ENCODE measurements at regions not wholly inside any gene's neighbourhood (a gene's known extent, or its start where the extent isn't known, plus 50 kb on each side); places are given as distances from the start of the nearest gene placed in this dataset.
"Not testable (repeated sequence)": the region's sequence is repeated elsewhere in the genome, so short reads cannot be mapped to it uniquely, and the experiment has no call there.

- H3K27ac Mint-ChIP-seq: no peak overlapping the region
These were observed 103.0 kb upstream of the OPCML start for GRCh38 chr11:133635244-133635739.

DNA sequence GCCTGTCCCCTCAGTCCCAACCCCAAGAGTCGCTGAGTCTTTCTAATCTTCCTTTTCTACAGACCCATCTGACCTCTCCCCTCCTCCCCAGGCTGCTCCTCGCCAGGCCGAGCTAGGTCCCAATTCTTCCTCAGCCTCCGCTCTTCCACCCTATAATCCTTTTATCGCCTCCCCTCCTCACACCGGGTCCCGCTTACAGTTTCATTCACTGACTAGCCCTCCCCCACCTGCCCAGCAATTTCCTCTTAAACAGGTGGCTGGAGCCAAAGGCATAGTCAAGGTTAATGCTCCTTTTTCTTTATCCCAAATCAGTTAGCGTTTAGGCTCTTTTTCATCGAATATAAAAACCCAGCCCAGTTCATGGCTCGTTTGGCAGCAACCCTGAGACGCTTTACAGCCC, 96.1 kb upstream of the OPCML start:
- not testable (repeated sequence) for H3K4me3 Mint-ChIP-seq, H3K36me3 Mint-ChIP-seq

More at GRCh38 chr11:133635244-133635739, 103.0 kb upstream of the OPCML start:
- no peaks in the 10 kb centered on the region for H3K36me3 Mint-ChIP-seq
- H3K4me3 Mint-ChIP-seq: no peak overlapping the region
- H3K27me3 Mint-ChIP-seq (ENCODE audit: low read depth in 3 of 3): peaks cover 2 to 4% (median 2%) of the 10 kb centered on the region in 3 donors
- no peaks in the 10 kb centered on the region for H3K4me1 Mint-ChIP-seq
- no peak for DNase-seq
- peaks cover 0 to 7% (median 1%) of the 10 kb centered on the region in 6 donors for H3K9me3 Mint-ChIP-seq

DNA sequence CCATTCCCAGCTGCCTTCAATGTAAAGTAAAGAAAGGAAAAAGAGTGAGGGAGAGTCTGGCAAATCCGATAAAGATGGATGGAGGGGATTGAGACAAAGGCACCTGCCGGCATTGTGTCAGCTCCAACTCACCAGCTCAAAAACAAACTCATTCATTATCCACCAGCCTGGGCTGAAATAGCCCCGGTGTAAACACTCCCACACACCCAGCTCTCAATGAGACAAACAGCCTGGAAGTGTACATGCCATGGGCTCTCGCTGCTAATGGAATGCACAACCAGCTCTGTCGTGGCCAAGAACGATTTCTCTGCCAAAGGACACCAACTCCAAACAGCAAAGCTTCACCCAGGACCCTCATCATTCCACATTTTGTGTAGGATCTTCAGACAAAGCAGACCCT, 89.3 kb upstream of the OPCML start:
- Mint-ChIP-seq H3K27me3 (ENCODE audit: low read depth in 3 of 3) (no peaks in the 10 kb centered on the region), H3K4me1 (no peaks in the 10 kb centered on the region), H3K27ac (no peak overlapping the region), H3K36me3 (no peaks in the 10 kb centered on the region), H3K4me3 (no peak overlapping the region), H3K9me3 (peaks cover 6 to 17% (median 8%) of the 10 kb centered on the region in 6 donors)
- DNase-seq: no peak

More for the DNA sequence above, 96.1 kb upstream of the OPCML start:
- not testable (repeated sequence) for DNase-seq; H3K4me1 Mint-ChIP-seq; H3K27me3 Mint-ChIP-seq (ENCODE audit: low read depth in 3 of 3); H3K9me3 Mint-ChIP-seq; H3K27ac Mint-ChIP-seq

- H3K4me3 Mint-ChIP-seq: no peak overlapping the region
- no peaks in the 10 kb centered on the region for H3K36me3 Mint-ChIP-seq
These were observed 87.7 kb upstream of the OPCML start for GRCh38 chr11:133619973-133620372.

GRCh38 chr11:133619397-133619796, 87.1 kb upstream of the OPCML start:
- no peak overlapping the region for H3K27ac Mint-ChIP-seq
- no peak for DNase-seq
- no peaks in the 10 kb centered on the region for H3K36me3 Mint-ChIP-seq
- H3K4me1 Mint-ChIP-seq: no peaks in the 10 kb centered on the region
- H3K4me3 Mint-ChIP-seq: no peak overlapping the region
- peaks cover 6 to 17% (median 13%) of the 10 kb centered on the region in 6 donors for H3K9me3 Mint-ChIP-seq
- no peaks in the 10 kb centered on the region for H3K27me3 Mint-ChIP-seq (ENCODE audit: low read depth in 3 of 3)

More at GRCh38 chr11:133619973-133620372, 87.7 kb upstream of the OPCML start:
- DNase-seq: no peak
- no peak overlapping the region for H3K27ac Mint-ChIP-seq
- H3K27me3 Mint-ChIP-seq (ENCODE audit: low read depth in 3 of 3): no peaks in the 10 kb centered on the region
- no peaks in the 10 kb centered on the region for H3K4me1 Mint-ChIP-seq
- H3K9me3 Mint-ChIP-seq: peaks cover 6 to 17% (median 12%) of the 10 kb centered on the region in 6 donors

- Mint-ChIP-seq H3K9me3 (peaks cover 6 to 20% (median 14%) of the 10 kb centered on the region in 6 donors), H3K4me1 (no peaks in the 10 kb centered on the region), H3K4me3 (no peak overlapping the region), H3K27me3 (ENCODE audit: low read depth in 3 of 3) (no peaks in the 10 kb centered on the region), H3K36me3 (no peaks in the 10 kb centered on the region), H3K27ac (no peak overlapping the region)
- no peak for DNase-seq
These were observed 86.2 kb upstream of the OPCML start for GRCh38 chr11:133618544-133618943.

- H3K27ac Mint-ChIP-seq: no peak overlapping the region
- no peak for DNase-seq
- no peaks in the 10 kb centered on the region for H3K4me1 Mint-ChIP-seq
- H3K4me3 Mint-ChIP-seq: no peak overlapping the region
- no peaks in the 10 kb centered on the region for H3K36me3 Mint-ChIP-seq
- H3K9me3 Mint-ChIP-seq: peaks cover 3 to 20% (median 8%) of the 10 kb centered on the region in 6 donors
- H3K27me3 Mint-ChIP-seq (ENCODE audit: low read depth in 3 of 3): peaks cover 0 to 2% (median 0%) of the 10 kb centered on the region in 3 donors
These were observed 76.2 kb upstream of the OPCML start for GRCh38 chr11:133608496-133608895.

DNA sequence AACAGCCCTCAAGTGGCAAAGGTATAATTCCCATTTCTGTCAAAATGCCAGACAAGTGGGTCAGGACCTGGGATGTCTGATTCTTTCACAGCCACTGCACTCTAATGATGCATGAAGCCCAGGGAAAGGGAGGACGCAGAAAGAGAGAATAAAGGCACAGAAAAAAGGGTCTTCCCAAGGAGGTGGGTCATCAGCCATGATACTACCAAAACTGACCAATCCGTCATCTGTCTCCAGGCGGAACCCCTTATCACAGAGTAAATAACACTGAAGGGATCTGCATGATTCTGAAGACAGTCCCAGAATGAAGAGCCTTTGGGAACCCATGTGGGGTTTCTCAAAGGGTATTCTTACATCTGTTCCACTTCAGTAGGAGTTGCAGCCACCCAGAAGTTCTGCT, 73.8 kb upstream of the OPCML start:
- no peak for DNase-seq

DNA sequence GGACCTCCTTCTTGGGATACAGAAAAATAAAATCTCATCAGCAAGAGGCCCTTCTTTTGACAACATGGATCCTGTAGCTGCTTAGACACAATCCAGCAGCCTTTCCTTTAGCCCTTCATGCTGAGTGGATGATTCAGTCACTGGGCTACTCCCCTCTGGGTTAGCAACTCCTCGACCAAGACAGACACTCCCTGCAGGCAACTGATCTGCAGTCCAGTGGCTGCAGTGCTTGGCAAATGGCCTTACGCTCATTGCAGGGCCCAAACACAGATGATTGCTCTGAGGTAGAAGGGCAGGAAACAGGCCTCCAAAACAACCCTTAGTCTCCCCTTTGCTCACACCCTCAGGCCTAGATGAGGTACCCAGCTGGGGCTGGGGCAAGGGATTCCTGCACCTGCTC, 73.2 kb upstream of the OPCML start:
- peaks cover 0 to 12% (median 6%) of the 10 kb centered on the region in 6 donors for H3K9me3 Mint-ChIP-seq

More for the DNA sequence above, 73.8 kb upstream of the OPCML start:
- Mint-ChIP-seq H3K9me3 (peaks cover 0 to 13% (median 6%) of the 10 kb centered on the region in 6 donors), H3K27ac (no peak overlapping the region), H3K4me1 (no peaks in the 10 kb centered on the region), H3K36me3 (no peaks in the 10 kb centered on the region), H3K27me3 (ENCODE audit: low read depth in 3 of 3) (peaks cover 0 to 4% (median 0%) of the 10 kb centered on the region in 3 donors), H3K4me3 (no peak overlapping the region)

DNA sequence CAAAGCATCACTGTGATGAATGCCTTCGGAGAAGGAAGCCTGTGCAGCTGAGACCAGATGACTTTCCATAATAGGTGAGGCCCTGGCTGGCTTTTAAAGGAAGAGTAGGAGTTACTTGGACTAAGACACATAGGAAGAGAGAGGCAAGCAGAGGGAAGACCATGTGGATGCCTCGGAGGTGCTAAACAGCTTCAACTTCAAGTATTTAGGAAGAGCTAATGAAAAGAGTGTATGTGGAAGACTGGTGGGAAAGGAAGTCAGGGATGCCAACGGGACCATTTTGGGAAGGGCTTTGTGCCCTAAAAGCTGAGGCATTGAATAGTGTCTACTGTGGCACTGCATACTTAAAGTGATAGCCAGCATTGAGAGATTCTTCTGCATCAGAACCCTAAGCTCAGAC, 69.3 kb upstream of the OPCML start:
- H3K36me3 Mint-ChIP-seq: peaks cover 0 to 4% (median 0%) of the 10 kb centered on the region in 3 donors
- no peaks in the 10 kb centered on the region for H3K4me1 Mint-ChIP-seq
- H3K27me3 Mint-ChIP-seq (ENCODE audit: low read depth in 3 of 3): peaks cover 0 to 4% (median 1%) of the 10 kb centered on the region in 3 donors
- H3K4me3 Mint-ChIP-seq: no peak overlapping the region
- peaks cover 0 to 16% (median 3%) of the 10 kb centered on the region in 6 donors for H3K9me3 Mint-ChIP-seq
- no peak overlapping the region for H3K27ac Mint-ChIP-seq
- DNase-seq: no peak

More for the DNA sequence above, 73.2 kb upstream of the OPCML start:
- H3K4me3 Mint-ChIP-seq: no peak overlapping the region
- H3K27me3 Mint-ChIP-seq (ENCODE audit: low read depth in 3 of 3): peaks cover 0 to 4% (median 0%) of the 10 kb centered on the region in 3 donors
- no peak overlapping the region for H3K27ac Mint-ChIP-seq
- DNase-seq: no peak
- no peaks in the 10 kb centered on the region for H3K4me1 Mint-ChIP-seq
- peaks cover 0 to 3% (median 0%) of the 10 kb centered on the region in 3 donors for H3K36me3 Mint-ChIP-seq

DNA sequence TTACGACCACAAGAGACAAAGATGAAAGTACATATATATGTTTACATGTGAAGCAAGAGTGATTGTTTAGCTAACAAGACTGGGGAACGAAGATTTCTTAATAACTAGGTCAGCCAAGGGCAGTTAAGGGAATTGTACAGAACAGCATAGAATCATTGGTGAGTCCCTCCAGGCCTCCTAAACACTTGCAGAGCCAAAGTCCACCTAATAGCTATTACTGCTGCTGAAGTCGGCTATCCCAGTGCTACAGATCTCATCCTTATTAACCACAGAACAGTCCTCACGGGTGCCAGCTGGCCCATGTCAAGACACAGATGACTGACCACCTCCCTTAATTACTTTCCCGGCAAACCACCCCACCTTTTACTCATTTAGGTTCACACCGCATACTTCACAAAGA, 68.5 kb upstream of the OPCML start:
- Mint-ChIP-seq H3K27ac (no peak overlapping the region), H3K9me3 (peaks cover 0 to 19% (median 4%) of the 10 kb centered on the region in 6 donors), H3K4me3 (no peak overlapping the region), H3K4me1 (no peaks in the 10 kb centered on the region), H3K36me3 (peaks cover 0 to 4% (median 0%) of the 10 kb centered on the region in 3 donors), H3K27me3 (ENCODE audit: low read depth in 3 of 3) (peaks cover 0 to 4% (median 1%) of the 10 kb centered on the region in 3 donors)
- DNase-seq: no peak

GRCh38 chr11:133600306-133600705, 68.0 kb upstream of the OPCML start:
- Mint-ChIP-seq H3K27me3 (ENCODE audit: low read depth in 3 of 3) (peaks cover 0 to 4% (median 1%) of the 10 kb centered on the region in 3 donors), H3K27ac (no peak overlapping the region), H3K4me1 (no peaks in the 10 kb centered on the region), H3K4me3 (no peak overlapping the region), H3K36me3 (peaks cover 0 to 4% (median 0%) of the 10 kb centered on the region in 3 donors), H3K9me3 (peaks cover 0 to 19% (median 4%) of the 10 kb centered on the region in 6 donors)
- no peak for DNase-seq

- H3K27me3 Mint-ChIP-seq (ENCODE audit: low read depth in 3 of 3): peaks cover 0 to 4% (median 1%) of the 10 kb centered on the region in 3 donors
- no peak overlapping the region for H3K4me3 Mint-ChIP-seq
- H3K27ac Mint-ChIP-seq: no peak overlapping the region
- no peaks in the 10 kb centered on the region for H3K4me1 Mint-ChIP-seq
- H3K9me3 Mint-ChIP-seq: peaks cover 0 to 19% (median 4%) of the 10 kb centered on the region in 6 donors
- no peak for DNase-seq
- peaks cover 0 to 4% (median 0%) of the 10 kb centered on the region in 3 donors for H3K36me3 Mint-ChIP-seq
These were observed 66.6 kb upstream of the OPCML start for GRCh38 chr11:133598906-133599305.

DNA sequence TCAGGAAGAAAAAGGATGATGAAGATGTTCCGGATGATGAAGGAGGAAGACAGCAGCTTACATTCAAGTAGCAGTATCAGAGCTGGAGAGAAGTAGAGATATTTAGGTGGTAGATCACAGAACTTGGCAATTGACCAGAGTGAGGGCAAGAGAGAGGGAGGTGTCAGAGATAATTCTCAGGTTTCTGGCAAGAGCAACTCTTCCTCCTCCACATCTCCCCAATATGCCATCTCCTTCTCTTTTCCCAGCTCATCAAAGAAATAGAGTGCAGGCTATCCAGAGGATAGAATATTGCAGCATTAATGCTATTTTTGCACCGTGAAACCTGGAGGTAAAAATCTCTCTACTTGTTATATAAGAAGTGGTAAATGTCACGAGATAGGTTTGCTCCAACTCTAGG, 64.9 kb upstream of the OPCML start:
- DNase-seq: no peak
- H3K4me3 Mint-ChIP-seq: no peak overlapping the region
- H3K36me3 Mint-ChIP-seq: peaks cover 0 to 4% (median 0%) of the 10 kb centered on the region in 3 donors
- H3K4me1 Mint-ChIP-seq: no peaks in the 10 kb centered on the region
- peaks cover 1 to 2% (median 2%) of the 10 kb centered on the region in 3 donors for H3K27me3 Mint-ChIP-seq (ENCODE audit: low read depth in 3 of 3)
- H3K27ac Mint-ChIP-seq: no peak overlapping the region
- peaks cover 2 to 16% (median 6%) of the 10 kb centered on the region in 6 donors for H3K9me3 Mint-ChIP-seq
